AG09309 (cell line): ENCODE measurements at regions not wholly inside any gene's neighbourhood (a gene's known extent, or its start where the extent isn't known, plus 50 kb on each side); places are given as distances from the start of the nearest gene placed in this dataset.

Experiments used
- DNase-seq: peaks from one replicate; pipeline ENCODE4 v3.0.0-alpha.2; 2010; ENCODE audit warnings: low read depth
- H3K4me3 ChIP-seq: 2 replicates; pipeline ENCODE4 v1.5.1; 2011; ENCODE audit warnings: mild to moderate bottlenecking, low read depth, low read length, moderate library complexity; ENCODE audit not compliant: control insufficient read depth
- TF ChIP-seq, protein P1 (sequence below): IDR thresholded peaks from 2 replicates; pipeline ENCODE4 v1.5.1; 2011; ENCODE audit warnings: mild to moderate bottlenecking, low read depth, low read length, inconsistent platforms; ENCODE audit not compliant: insufficient read depth, control insufficient read depth; ENCODE audit errors: missing control alignments

DNA sequence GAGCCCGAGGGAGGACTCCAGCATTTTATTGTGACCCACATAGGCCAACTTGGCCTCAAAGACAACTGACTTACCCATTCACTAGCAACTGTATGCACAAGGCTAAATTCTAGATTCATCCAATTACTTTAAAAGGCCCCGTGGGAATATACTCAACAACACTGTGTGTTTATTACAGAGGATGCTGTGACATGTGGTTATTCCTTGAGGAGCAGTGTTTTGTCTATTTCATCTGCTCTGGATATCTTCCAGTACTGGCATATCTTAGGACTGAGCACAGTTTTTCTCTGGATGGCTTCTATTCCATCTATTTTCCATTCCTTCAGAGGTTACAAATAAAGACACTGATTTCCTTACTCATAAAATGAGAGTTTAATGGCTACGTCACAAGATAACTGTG is 87.2 kb upstream of the KRAS start:
- H3K4me3 ChIP-seq: no peak overlapping the region
- no peak for DNase-seq
- TF ChIP-seq, protein P1, sequence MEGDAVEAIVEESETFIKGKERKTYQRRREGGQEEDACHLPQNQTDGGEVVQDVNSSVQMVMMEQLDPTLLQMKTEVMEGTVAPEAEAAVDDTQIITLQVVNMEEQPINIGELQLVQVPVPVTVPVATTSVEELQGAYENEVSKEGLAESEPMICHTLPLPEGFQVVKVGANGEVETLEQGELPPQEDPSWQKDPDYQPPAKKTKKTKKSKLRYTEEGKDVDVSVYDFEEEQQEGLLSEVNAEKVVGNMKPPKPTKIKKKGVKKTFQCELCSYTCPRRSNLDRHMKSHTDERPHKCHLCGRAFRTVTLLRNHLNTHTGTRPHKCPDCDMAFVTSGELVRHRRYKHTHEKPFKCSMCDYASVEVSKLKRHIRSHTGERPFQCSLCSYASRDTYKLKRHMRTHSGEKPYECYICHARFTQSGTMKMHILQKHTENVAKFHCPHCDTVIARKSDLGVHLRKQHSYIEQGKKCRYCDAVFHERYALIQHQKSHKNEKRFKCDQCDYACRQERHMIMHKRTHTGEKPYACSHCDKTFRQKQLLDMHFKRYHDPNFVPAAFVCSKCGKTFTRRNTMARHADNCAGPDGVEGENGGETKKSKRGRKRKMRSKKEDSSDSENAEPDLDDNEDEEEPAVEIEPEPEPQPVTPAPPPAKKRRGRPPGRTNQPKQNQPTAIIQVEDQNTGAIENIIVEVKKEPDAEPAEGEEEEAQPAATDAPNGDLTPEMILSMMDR: no peak

DNA sequence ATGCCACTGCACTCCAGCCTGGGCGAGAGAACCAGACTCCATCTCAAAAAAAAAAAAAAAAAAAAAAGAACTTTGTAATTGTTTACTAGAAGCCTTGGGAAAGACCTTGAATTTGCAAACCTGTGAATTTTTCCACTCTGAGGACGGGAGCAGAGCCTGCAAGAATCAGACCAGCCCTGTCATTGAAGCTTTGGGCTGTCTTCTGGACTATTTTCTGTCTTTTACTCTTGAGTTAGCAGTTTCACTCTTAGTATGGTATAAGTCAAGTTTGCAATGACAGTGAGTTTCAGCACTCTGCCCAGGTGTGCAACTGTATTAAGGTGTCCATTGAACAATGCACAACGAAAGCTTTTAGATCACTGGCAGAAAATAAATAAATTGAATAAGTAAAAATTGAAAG is 81.4 kb upstream of the KRAS start:
- no peak overlapping the region for H3K4me3 ChIP-seq
- TF ChIP-seq, protein P1: no peak
- no peak for DNase-seq

DNA sequence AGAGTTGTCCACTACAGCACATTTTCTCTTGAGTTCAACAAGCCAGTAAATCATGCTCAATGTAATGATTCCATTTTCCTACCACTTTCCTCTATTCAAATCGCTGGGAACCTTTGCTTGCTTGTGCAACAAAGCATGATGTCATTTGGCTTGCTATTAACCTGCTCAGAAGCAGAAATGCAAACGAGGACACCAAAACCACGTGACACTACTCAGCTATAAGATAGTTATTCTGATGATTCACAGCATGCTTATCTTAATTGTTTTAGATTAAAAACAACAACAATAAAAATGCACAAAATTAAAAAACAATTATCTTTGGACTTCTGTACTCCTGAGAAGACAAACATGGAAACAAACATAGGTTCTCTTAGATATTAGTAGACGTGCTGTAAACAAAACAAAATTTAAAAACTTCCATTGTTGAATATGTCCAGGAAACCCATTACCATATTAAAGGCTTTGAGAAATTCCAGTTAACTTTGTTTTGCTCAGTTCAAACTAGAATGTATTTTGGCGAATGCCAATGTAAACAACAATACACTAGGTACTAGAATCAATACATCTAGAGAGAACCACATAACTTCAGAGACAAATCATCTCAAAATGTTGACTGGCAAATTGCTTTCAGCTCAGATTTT is 77.5 kb upstream of the KRAS start:
- H3K4me3 ChIP-seq: no peak overlapping the region
- no peak for DNase-seq
- TF ChIP-seq, protein P1: no peak

DNA sequence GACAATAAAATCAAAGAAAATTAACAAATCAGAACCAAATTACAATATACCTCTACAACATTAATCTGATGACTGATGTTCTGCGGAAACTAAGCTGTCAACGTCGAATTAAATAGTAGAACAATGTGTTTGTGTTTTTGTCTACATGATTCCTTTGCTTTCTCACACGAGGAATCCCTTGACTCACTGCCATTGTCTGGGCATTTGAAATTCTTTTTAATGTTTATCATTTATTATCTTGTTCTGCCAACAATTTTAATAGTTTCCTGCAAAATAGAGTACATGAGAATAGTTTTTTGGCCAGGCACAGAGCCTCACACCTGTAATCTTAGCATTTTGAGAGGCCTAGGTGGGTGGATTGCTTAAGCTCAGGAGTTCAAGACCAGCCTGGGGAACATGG is 76.6 kb upstream of the KRAS start:
- TF ChIP-seq, protein P1: no peak
- H3K4me3 ChIP-seq: no peak overlapping the region
- no peak for DNase-seq

DNA sequence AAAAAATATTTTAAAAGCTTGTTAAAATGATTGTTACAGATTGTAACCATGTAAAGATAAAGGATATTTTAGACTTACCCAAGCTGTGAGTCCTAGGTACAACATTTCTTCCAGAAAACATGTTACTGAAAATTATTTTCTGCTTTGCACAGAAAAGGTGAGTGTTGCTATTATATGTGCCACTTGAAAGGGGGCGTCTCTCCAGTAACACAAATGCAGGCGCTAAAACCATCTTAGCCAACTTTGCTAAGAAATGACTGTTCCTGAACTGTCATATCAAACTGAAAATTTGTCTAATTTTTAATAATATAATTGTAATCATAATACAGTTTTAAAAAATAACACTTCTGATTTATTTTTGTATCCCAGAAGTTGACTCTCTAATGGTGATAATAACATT is 75.6 kb upstream of the KRAS start:
- TF ChIP-seq, protein P1: no peak
- H3K4me3 ChIP-seq: no peak overlapping the region
- no peak for DNase-seq

DNA sequence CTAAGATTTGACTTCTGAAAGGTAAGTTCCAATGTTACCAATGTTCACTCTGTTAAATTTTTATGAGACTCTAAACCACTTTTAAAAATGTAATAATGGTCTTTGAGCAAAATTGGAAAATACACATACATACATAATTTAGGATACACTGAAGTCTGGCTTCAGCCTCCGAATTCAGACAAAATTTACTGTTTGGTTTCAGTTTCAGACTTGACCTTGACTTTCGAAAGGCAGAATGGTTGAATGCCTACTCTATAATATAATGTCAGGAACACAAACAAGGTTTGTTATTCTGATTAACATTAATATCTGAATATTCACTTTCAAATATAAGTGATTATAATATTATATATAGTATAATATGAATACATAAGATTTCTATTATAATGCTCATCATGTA is 74.1 kb upstream of the KRAS start:
- TF ChIP-seq, protein P1: no peak
- no peak for DNase-seq
- no peak overlapping the region for H3K4me3 ChIP-seq

DNA sequence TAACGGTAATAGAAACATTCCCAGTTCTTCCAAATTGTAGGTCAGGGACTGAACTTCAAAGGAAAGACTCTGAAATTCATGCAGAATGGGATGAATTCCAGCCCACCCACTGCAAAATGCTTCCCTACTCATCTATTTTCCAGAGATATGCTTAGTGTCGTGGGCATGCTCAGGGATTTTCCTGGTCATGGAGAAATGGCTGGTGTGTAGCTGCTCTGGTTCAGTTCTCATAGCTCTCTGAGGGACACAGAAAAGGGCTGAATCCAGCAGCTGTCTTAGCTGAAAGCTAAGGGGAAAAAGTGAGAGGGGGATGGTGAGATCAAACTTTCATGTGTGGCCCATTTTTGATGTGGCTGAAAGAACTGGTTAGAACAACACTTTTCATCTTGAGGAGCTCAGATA is 72.9 kb upstream of the KRAS start:
- DNase-seq: no peak
- TF ChIP-seq, protein P1: no peak
- H3K4me3 ChIP-seq: no peak overlapping the region
